ENCODE measurements at regions not wholly inside any gene's neighbourhood (a gene's known extent, or its start where the extent isn't known, plus 50 kb on each side); places are given as distances from the start of the nearest gene placed in this dataset.

GRCh38 chr6:84361372-84362192 lies 134.1 kb upstream of the CEP162 start:
- TF ChIP-seq, protein P1, sequence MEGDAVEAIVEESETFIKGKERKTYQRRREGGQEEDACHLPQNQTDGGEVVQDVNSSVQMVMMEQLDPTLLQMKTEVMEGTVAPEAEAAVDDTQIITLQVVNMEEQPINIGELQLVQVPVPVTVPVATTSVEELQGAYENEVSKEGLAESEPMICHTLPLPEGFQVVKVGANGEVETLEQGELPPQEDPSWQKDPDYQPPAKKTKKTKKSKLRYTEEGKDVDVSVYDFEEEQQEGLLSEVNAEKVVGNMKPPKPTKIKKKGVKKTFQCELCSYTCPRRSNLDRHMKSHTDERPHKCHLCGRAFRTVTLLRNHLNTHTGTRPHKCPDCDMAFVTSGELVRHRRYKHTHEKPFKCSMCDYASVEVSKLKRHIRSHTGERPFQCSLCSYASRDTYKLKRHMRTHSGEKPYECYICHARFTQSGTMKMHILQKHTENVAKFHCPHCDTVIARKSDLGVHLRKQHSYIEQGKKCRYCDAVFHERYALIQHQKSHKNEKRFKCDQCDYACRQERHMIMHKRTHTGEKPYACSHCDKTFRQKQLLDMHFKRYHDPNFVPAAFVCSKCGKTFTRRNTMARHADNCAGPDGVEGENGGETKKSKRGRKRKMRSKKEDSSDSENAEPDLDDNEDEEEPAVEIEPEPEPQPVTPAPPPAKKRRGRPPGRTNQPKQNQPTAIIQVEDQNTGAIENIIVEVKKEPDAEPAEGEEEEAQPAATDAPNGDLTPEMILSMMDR (conservative IDR thresholded peaks at IDR 0.05; ENCODE audit: low read depth, low read length) = no peak
- no peak for TF ChIP-seq EZH2 (IDR thresholded peaks at IDR 0.05; ENCODE audit: borderline replicate concordance, low read depth, low read length, poor library complexity, severe bottlenecking)
- Histone ChIP-seq H3K27me3 (replicated peaks; ENCODE audit: insufficient read depth, low read depth, low read length, poor library complexity) (peaks cover 7% of the 10 kb centered on the region), H3K4me1 (ENCODE audit: insufficient read depth, low read length, poor library complexity, severe bottlenecking) (no peaks in the 10 kb centered on the region), H3K9me3 (ENCODE audit: low read depth, low read length, poor library complexity, severe bottlenecking) (no peaks in the 10 kb centered on the region), H3K4me3 (ENCODE audit: low read depth, low read length, poor library complexity, severe bottlenecking) (no peak overlapping the region), H3K36me3 (ENCODE audit: insufficient read depth, low read length, poor library complexity, severe bottlenecking) (no peaks in the 10 kb centered on the region), H3K27ac (ENCODE audit: low read depth, low read length, poor library complexity, severe bottlenecking) (no peak overlapping the region)
- POLR2A ChIA-PET (ENCODE audit: low non-redundant PET) = no interaction called here
- BruUV-seq (replicated peaks) = no TSS peak
- no peak for DNase-seq (ENCODE audit: low spot score)
- intact Hi-C loops (cut with micrococcal nuclease; ENCODE audit: unreplicated experiment) = no loop called here
- CTCF ChIA-PET = no interaction called here

DNA sequence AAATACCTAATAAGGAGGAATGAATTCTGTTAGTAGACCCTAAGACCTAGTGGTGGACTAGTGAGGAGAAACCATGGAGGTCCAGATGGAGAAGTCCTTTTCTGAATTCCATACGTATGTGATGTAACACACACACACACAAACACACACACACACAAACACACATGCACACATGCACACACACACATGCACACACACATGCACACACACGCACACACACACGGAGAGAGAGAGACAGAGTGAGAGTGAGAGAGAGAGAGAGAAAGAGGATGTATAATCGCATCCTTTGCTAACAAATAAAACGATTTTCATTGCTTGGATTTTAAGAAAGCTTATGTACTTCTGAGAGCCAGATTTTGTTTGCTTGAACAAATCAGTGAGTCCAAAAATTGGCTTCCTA lies 132.6 kb upstream of the CEP162 start:
- no peaks in the 10 kb centered on the region for H3K9me3 ChIP-seq (ENCODE audit: low read depth, low read length, poor library complexity, severe bottlenecking)
- no peaks in the 10 kb centered on the region for H3K36me3 ChIP-seq (ENCODE audit: insufficient read depth, low read length, poor library complexity, severe bottlenecking)
- ChIA-PET CTCF (no interaction called here), POLR2A (ENCODE audit: low non-redundant PET) (interaction anchor here (0.7 kb wide), 1 partner anchor 298 kb away, joined by 3 read pairs; no protein-coding TSS in a partner anchor)
- no peak overlapping the region for H3K27ac ChIP-seq (ENCODE audit: low read depth, low read length, poor library complexity, severe bottlenecking)
- H3K4me3 ChIP-seq (ENCODE audit: low read depth, low read length, poor library complexity, severe bottlenecking) = no peak overlapping the region
- TF ChIP-seq EZH2 (IDR thresholded peaks at IDR 0.05; ENCODE audit: borderline replicate concordance, low read depth, low read length, poor library complexity, severe bottlenecking) = no peak
- TF ChIP-seq, protein P1 (conservative IDR thresholded peaks at IDR 0.05; ENCODE audit: low read depth, low read length) = no peak
- no TSS peak for BruUV-seq (replicated peaks)
- no peak for DNase-seq (ENCODE audit: low spot score)
- H3K27me3 ChIP-seq (replicated peaks; ENCODE audit: insufficient read depth, low read depth, low read length, poor library complexity) = peaks cover 7% of the 10 kb centered on the region
- intact Hi-C loops (cut with micrococcal nuclease; ENCODE audit: unreplicated experiment) = no loop called here
- H3K4me1 ChIP-seq (ENCODE audit: insufficient read depth, low read length, poor library complexity, severe bottlenecking) = no peaks in the 10 kb centered on the region

GRCh38 chr6:84358581-84358980 lies 131.1 kb upstream of the CEP162 start:
- no peak for DNase-seq (ENCODE audit: low spot score)
- Histone ChIP-seq H3K4me1 (ENCODE audit: insufficient read depth, low read length, poor library complexity, severe bottlenecking) (no peaks in the 10 kb centered on the region), H3K36me3 (ENCODE audit: insufficient read depth, low read length, poor library complexity, severe bottlenecking) (no peaks in the 10 kb centered on the region), H3K9me3 (ENCODE audit: low read depth, low read length, poor library complexity, severe bottlenecking) (no peaks in the 10 kb centered on the region), H3K27ac (ENCODE audit: low read depth, low read length, poor library complexity, severe bottlenecking) (no peak overlapping the region), H3K4me3 (ENCODE audit: low read depth, low read length, poor library complexity, severe bottlenecking) (no peak overlapping the region), H3K27me3 (replicated peaks; ENCODE audit: insufficient read depth, low read depth, low read length, poor library complexity) (peaks cover 7% of the 10 kb centered on the region)
- intact Hi-C loops (cut with micrococcal nuclease; ENCODE audit: unreplicated experiment) = no loop called here
- no peak for TF ChIP-seq EZH2 (IDR thresholded peaks at IDR 0.05; ENCODE audit: borderline replicate concordance, low read depth, low read length, poor library complexity, severe bottlenecking)
- TF ChIP-seq, protein P1 (conservative IDR thresholded peaks at IDR 0.05; ENCODE audit: low read depth, low read length) = no peak
- BruUV-seq (replicated peaks) = no TSS peak
- CTCF ChIA-PET = no interaction called here
- POLR2A ChIA-PET (ENCODE audit: low non-redundant PET) = no interaction called here

Data from A673 (cell line).